Transverse colon (tissue), 4 donors: ENCODE measurements at regions not wholly inside any gene's neighbourhood (a gene's known extent, or its start where the extent isn't known, plus 50 kb on each side); places are given as distances from the start of the nearest gene placed in this dataset.

Experiments used
- CTCF ChIP-seq, 5 experiments: fragments of 200-600 bp in 3 of 5; fragments of 450-650 bp in 2 of 5; sonication (generic) in 3 of 5; IDR thresholded peaks; 1 replicate in 2 of 5; 2 replicates in 3 of 5; pipeline ENCODE4 v1.5.1; 2016 to 2017; ENCODE audit warnings: antibody characterized with exemption in 5 of 5, inconsistent platforms in 3 of 5, mild to moderate bottlenecking in 2 of 5, moderate library complexity in 1 of 5
- EP300 ChIP-seq: sonication (generic); formaldehyde crosslinking; IDR thresholded peaks from one replicate; pipeline ENCODE4 v1.6.1; 2017; ENCODE audit warnings: antibody characterized with exemption, low read depth
- POLR2A ChIP-seq: fragments of 450-650 bp; IDR thresholded peaks from one replicate; pipeline ENCODE4 v1.6.1; 2016; ENCODE audit warnings: antibody characterized with exemption, mild to moderate bottlenecking, moderate library complexity
- POLR2AphosphoS5 ChIP-seq, 3 donors: sonication (generic); formaldehyde crosslinking; IDR thresholded peaks; one replicate each; pipeline ENCODE4 v1.6.1; 2016; ENCODE audit warnings: antibody characterized with exemption in 3 of 3

GRCh38 chr7:21200503-21200902 is 227.4 kb upstream of the SP4 start:
- no peak for TF ChIP-seq CTCF (IDR thresholded peaks at IDR 0.05)
- TF ChIP-seq POLR2A = no peak
- no peak for TF ChIP-seq POLR2AphosphoS5 (IDR thresholded peaks at IDR 0.05)
- TF ChIP-seq EP300 = no peak
